Stimulated activated CD4-positive, alpha-beta T cell treated with anti-CD3 and anti-CD28 coated beads, TNF-alpha, amount 100 ng/mL, for 1 hour (primary cell): ENCODE measurements at regions not wholly inside any gene's neighbourhood (a gene's known extent, or its start where the extent isn't known, plus 50 kb on each side); places are given as distances from the start of the nearest gene placed in this dataset.
"Not testable (repeated sequence)": the region's sequence is repeated elsewhere in the genome, so short reads cannot be mapped to it uniquely, and the experiment has no call there.

ENCODE experiments used
- DNase-seq, 3 donors: peaks; one replicate each; pipeline ENCODE4 v3.0.0-alpha.2; 2020; ENCODE audit warnings: low read depth in 3 of 3, low spot score in 1 of 3

- not testable (repeated sequence) for DNase-seq
These were observed 1082.5 kb downstream of the PCDH17 start for GRCh38 chr13:58714016-58714415.

DNA sequence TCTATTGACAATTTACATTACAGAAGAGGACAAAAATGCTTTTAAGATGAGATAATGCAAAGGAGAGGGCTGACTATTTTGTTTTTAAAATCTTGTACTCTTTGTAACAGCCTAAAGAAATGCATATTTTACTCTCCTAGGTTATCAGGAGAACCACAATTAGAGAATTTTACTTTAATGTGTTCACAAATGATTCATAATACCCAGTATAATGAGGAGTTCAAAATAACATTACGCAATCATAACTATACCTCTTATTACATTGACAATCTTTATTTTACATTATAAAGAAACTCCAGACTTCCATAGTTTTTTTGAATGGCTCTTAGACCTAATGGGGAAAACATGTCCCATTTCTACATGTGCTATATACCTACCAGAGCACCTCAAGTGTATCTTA, 1089.7 kb downstream of the PCDH17 start:
- DNase-seq: no peak

DNA sequence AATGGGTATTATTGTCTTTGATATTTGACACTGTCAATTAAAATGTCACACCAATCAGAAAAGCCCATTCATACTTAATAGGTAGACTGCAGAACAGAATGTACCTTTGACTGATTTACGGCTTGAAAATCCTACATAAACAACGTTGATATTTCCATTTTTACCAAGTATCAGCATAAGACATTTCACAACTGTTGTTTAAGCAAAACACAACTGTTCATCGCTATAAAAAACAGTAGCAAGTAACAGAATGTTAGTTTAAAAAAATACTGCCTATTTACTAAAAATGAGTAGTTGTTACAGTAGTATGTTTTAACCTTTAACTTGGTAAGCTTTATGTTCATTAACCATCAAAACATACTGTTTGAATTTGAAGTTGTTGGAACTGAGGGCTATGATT, 1096.6 kb downstream of the PCDH17 start:
- DNase-seq: no peak

- DNase-seq: no peak
These were observed 1097.8 kb downstream of the PCDH17 start for GRCh38 chr13:58729361-58729760.

- no peak for DNase-seq
These were observed 1113.1 kb downstream of the PCDH17 start for GRCh38 chr13:58744686-58745085.

DNA sequence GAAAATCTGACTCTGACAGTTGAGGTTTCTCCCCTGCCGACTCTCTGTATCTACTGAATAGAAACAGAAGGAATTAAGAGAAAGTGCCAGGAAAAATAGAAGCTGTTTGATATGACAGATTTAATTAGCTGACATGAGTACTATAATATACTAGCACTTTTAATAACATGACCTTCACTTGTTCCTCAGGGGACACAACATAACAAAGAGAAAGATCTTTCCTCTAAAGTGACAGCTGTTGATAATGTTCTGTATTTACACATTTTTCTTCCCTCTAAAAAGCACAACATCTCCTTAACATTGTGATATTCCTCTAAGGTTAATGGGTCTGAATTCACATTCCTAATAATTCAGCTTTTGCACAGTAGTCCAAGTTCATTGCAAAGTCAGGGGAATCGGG, 1136.0 kb downstream of the PCDH17 start:
- DNase-seq: no peak

- DNase-seq: no peak
These were observed 1141.8 kb downstream of the PCDH17 start for GRCh38 chr13:58773280-58773859.

DNA sequence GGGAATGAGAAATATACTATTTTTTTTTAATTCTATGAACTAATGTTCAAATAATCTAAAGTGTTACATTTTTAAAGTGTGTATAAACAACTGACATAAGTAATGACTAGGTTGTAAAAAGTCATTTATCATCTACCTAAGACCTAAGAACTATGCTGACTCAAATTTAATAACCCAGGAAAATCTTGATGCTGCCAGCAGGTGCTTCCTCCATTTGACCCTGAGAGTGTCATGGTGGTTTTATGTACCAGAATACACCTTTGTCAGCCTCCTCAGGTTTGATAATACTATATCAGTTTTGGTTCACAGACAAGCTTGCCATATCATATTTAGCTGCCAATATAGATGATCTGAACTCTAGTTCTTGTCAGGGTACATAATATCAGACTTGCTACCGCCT, 1151.2 kb downstream of the PCDH17 start:
- DNase-seq: no peak

- DNase-seq: no peak
These were observed 1161.3 kb downstream of the PCDH17 start for GRCh38 chr13:58792854-58793253.

GRCh38 chr13:58795715-58796114, 1164.2 kb downstream of the PCDH17 start:
- no peak for DNase-seq

DNA sequence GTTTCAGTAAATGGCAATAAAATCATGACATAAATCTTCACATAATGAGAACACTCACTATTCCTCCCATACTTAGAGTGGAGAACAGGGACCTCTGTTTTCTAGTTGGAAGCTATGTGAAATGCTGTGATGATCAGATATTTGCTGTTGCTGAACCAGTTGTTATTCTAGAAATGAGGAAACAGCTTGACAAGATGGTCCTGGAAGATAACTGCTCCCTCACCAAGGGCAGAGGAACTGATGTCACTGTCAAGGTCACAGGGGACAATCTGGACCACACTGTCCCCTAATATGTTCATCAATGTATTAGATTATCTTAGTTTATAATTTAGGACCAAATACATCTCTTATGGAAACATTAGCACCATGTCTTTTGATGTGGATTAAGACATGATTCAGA, 1173.3 kb downstream of the PCDH17 start:
- DNase-seq: no peak

DNA sequence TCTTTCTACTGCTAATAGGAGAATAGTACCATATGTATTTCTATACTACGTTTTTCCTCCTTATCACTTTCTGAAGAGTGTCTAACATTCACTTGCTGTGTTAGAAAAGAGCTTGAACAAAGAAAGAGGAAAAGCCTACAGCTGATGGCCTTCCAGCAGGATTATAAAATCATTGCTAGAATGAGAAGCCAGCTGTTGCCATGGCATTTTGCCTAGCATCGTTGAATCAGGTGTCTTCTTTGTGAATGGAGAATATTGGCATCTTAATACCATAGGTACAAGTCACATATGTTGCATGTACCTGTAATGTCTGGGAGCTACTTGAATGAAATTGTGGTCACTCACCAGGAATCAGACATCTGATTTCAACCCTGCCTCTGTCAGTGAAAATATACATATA, 1174.9 kb downstream of the PCDH17 start:
- no peak for DNase-seq

DNA sequence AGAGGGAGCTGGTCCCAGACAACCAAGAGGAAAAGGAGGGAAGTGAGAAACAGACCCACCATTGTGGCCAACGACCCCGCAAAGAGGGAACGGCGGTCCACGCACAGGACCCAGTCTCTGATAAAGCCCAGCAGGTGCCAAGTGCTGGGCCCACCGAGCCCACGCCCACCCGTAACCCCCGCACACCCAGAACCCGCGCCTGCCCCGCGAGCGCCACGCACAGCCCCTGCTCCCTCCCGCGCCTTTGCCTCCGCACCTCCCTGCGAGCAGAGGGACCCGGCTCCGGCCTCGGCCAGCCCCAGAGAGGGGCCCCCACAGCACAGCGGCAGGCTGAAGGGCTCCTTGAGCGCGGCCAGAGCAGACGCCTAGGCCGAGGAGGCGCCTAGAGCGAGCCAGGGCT, 1192.2 kb downstream of the PCDH17 start:
- DNase-seq: no peak

- no peak for DNase-seq
These were observed 1196.4 kb downstream of the PCDH17 start for GRCh38 chr13:58827904-58828303.

- no peak for DNase-seq
These were observed 1199.3 kb downstream of the PCDH17 start for GRCh38 chr13:58830841-58831240.

GRCh38 chr13:58838615-58839014, 1207.1 kb downstream of the PCDH17 start:
- DNase-seq: no peak

GRCh38 chr13:58843071-58843470, 1211.5 kb downstream of the PCDH17 start:
- DNase-seq: no peak

GRCh38 chr13:58843567-58843966, 1212.0 kb downstream of the PCDH17 start:
- DNase-seq: no peak

DNA sequence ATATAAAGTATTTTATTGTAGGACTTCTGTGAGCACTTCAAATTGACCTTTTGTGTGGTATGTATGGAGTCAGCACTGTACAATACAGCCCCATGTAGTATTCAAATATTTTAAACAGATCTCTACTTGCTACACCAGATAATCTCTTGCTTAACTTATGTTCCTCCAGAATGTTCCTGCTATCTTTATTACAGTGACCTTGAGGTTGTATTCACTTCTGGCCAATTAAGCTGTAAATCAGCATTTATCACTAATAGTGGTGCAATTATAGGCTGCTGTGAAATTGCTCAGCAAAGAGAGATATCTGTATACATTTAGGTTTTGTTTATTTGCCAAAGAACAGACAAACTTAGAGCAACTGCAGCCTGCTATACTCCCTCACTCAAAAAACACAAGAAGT, 1218.6 kb downstream of the PCDH17 start:
- DNase-seq: no peak

DNA sequence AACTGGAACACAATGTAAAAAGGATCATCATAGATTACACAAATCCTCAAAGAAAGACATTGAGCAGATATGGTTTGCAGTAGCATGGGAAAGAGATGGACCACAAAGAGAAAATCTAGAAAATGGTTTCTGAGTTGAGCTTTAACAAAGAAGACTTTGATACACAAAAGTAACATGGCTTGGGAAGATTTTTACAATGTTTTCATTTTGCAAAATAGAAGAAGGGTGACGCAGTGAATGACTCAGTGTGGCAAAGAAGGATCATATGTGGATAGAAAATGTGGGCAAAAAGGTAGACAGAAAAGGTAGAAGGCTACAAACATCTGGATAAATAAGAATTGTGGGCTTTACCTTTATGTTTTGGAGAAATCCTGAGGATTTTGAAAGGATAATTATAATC, 1220.5 kb downstream of the PCDH17 start:
- no peak for DNase-seq

DNA sequence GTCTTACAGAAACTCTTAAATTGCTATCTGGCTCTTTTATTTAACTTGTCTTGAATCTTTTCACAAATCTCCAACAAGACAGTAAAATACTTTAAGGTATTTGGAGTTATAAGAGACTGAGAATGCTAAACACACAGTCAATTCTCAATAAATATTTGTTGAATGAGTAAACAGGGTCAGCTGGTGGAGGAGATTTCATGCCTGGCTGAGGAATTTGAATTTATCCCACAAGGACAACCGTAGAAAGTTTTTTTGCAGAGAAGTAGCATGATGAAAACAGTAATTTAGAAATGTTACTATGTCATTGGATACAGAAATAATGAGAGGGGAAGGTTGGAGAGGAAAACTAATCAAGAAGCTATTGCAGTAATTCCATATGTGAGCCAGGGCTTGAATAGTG, 1223.7 kb downstream of the PCDH17 start:
- DNase-seq: no peak

DNA sequence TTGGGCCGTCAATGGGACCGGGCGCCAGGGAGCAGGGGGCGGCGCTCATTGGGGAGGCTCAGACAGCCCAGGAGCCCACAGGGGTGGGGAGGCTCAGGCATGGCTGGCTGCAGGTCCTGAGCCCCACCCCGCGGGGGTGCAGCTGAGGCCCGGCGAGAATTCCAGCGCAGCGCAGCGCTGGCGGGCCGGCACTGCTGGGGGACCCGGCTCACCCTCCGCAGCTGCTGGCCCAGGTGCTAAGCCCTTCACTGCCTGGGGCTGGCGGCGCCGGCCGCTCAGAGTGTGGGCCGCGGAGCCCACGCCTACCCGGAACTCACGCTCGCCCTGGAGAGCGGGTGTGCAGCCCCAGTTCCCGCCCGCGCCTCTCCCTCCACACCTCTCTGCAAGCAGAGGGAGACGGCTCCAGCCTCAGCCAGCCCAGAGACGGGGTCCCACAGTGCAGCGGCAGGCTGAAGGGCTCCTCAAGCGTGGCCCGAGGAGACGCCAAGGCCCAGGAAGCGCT, 1227.4 kb downstream of the PCDH17 start:
- DNase-seq: no peak

GRCh38 chr13:58865286-58865685, 1233.7 kb downstream of the PCDH17 start:
- no peak for DNase-seq

- no peak for DNase-seq
These were observed 1238.0 kb downstream of the PCDH17 start for GRCh38 chr13:58869566-58869965.
